Pulmonary artery endothelial cell (primary cell): ENCODE measurements at regions not wholly inside any gene's neighbourhood (a gene's known extent, or its start where the extent isn't known, plus 50 kb on each side); places are given as distances from the start of the nearest gene placed in this dataset.

Experiments used
- DNase-seq: peaks from one replicate; pipeline ENCODE4 v3.0.0-alpha.2; 2011; ENCODE audit warnings: low read depth, low spot score

DNA sequence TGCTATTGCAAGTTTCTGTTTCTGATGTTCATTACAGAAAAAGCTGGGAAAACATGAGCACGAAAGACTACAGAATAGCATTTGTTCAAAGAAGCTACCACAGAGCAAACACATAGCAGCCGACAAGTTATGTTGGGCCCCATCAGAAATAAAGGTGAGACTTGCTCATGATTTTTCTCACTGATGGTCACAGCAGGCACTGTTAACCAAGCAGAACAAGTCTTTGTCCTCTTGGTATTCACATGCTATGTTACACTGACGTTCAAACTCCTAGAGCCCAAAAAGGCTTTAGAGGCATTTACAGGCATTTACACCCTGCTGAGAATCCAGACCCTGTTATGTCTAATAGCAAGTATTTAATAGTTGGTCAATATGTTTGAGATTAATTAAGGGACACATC is 235.0 kb upstream of the HNMT start:
- DNase-seq, result no peak

DNA sequence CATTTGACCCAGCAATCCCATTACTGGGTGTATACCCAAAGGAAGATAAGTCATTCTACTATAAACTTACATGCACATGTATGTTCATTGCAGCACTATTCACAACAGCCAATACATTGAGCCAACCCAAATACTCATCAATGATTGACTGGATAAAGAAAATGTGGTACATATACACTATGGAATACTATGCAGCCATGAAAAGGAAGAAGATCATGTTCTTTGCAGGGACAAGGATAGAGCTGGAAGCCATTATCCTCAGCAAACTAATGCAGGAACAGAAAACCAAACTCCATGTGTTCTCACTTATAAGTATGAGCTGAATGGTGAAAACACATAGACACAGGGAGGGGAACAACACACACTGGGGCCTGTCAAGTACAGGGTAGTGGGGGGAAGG is 226.7 kb upstream of the HNMT start:
- DNase-seq, result no peak

DNA sequence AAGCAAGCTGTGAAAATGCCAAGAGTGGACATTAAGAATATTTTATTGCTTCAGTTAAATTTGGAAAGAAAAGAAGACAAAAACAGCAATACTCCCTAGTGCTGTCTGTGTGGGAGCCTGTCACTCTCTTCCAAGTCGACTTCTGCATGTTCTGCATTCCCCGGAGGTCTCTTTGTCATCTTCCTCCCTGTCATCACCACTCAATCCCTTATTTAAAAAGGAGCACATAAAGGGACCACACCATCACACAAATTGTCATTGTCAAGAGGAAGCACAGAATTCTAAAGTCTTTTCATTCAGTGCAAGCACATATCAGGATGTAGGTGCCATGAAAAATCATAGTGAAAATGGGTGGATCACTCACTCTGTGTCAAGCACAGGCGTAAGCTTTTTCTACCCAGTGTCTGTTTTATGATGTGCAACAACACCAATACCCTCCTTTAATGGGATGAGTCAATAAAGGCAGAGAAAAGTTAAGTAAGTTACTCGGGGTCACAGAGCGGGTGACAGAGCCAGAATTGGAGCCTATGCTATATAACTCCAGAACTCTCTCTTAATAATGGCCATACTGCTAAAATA is 222.4 kb upstream of the HNMT start:
- DNase-seq, result no peak

DNA sequence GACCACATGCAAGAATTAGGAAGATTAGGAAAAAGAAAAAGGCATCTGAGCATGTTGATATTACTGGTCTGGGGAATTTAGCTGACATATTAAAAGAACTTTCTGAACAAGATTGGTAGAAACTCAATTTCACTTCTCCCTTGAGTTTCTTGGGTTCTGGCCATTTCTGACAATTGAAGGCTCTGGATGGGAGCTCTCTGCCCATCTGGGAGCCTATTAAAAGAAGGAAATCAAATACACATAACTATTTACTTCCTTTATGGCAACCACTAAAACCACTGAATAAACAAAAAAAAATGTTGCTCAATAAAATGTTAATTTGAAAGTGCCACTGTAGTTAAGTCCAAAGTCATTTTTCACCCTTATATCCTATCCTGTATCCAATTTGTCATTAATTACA is 216.8 kb upstream of the HNMT start:
- no peak for DNase-seq

DNA sequence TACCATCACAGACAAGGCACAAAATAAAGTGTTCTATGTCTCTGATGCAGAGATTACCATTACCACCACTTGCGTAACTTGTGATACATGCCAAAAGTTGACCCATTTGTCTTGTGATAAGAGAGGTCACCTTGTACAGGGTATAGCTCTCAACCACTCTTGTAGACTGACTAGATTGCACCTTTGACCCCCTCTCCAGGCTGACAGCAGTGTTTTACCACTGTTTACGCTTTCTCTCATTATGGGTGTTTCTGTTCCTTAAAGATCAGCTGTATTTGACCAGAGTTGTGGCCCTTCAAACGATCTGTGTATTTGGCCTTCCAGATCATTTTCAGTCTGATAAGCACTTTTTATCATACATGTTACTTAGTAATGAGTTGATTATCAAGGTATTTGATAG is 215.7 kb upstream of the HNMT start:
- no peak for DNase-seq

DNA sequence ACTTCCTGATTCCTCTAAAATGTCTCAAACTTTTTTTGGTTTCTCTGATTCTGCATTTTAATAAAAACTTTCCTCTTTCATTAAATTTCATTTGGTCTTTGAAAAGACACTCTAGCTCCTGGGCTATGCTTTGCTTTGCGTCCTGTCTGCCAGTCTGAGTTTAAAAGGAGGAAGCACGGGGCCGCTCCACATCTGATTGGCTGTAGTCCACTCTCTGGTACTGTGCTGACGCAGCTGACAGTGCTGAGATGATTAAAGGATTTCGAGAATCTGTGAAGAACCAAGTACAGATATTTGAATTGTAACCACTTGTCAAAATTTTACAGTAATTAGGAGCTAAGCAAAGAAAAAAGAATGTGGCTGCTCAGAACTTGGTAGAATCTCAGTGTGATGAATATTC is 199.6 kb upstream of the HNMT start:
- no peak for DNase-seq

DNA sequence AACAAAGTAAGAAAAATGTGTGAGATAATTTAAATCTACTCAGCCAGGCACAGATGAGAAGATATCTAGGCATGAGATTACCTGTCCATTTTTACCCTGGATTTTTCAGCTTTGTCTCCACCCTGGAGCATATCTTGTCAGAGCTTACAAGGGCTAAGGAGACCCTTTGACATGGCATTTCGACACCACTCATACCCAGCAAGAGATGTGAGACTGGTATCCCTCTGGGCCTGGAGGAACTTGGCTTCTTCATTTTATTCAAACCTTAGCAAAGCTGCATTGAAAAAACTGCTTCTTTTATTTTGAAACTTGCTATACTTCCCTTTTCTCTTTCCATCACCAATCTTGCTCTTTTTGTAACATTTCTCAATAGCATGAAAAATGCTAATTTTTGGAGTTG is 194.9 kb upstream of the HNMT start:
- DNase-seq, result no peak

DNA sequence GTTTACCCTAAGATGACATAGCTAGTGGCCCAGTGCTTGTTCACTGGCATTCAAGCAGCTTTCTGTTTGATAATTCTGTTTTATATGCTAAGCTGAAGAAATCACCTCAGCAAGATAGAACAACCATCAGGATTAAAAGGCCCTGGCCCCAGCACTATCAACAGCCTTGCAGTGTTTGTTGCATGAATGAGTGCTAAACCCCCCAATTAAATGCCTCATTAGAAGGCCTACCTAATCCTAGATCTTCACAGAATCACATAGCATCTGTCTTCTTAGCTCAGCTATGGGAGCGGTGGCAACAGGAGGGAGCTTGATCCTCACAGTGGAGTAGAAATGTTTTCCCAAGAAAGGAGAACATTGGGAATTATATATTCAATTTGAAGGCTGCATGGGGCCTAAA is 194.1 kb upstream of the HNMT start:
- DNase-seq, result no peak

DNA sequence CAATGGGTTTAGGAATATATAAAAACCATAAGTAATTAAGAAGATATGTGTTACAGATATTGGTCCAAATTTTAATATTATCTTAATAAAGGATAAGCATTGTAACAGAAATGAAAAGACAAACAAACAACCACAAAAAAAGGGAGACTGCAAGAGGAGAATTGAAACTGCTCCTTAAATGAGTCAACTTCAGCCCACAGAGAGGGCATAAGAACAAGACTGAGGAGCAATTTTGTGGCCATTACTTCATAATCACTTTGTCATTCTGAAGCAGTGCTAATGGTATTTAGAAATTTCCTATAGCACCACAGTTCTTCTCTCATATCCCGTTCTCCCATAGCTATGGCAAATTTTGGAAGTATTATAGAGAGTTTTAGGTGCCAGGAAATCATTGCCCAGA is 193.2 kb upstream of the HNMT start:
- no peak for DNase-seq

DNA sequence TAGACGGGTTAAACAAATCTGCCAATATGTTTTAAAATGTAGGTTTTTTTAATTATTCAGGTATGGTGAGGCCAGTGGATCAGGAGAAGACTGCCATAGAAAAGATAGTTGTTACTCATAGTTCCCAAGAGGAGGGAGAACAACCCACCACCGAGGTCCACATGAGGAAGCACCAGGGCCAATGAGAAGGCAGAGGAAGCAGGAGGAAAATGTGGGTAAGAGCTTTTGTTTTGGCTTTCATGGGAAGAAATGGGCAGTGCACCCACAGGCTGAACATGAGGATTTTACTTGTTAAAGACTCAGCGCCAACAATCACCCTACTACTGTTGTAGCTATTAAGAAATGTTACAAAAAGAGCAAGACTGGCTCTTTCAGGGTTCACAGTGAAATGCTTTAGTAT is 191.8 kb upstream of the HNMT start:
- no peak for DNase-seq

DNA sequence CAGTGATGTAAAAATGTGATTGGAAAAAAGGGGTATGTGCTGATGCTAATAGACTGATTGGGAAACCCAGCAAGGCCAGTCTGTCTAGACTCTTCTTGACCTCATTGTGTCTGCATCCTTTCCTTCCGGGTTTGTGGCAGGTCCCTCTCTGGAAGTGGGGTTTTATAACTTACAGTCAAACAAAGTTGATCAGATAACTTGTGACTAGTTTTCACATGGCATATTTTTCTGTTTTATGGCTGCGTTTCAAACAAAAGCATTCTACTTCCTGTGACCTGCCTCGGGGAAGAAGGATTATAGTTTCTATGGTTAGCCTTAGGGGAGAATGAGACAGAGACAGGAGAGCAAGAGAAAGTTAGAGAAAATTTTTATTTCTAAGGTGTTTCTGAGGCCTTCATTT is 188.7 kb upstream of the HNMT start:
- no peak for DNase-seq

DNA sequence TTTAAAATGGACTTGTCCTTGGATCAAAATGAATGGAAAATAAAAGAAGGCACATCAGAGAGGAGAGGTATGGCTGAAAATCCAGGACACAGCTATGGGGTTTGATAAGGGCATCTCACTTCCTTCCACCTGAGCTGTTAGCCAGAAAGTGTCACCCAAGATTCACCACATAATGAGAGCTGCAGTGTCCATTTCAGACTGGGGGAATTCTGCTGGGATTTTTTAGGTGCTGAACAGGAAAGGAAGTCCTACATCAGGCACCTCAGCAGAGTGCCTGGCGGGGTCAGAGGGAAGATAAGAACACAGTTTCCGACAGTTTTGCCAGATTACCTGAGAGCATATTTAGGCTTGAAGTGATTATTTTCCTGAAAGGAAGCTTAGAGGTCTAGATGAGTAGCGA is 187.6 kb upstream of the HNMT start:
- DNase-seq, result no peak

DNA sequence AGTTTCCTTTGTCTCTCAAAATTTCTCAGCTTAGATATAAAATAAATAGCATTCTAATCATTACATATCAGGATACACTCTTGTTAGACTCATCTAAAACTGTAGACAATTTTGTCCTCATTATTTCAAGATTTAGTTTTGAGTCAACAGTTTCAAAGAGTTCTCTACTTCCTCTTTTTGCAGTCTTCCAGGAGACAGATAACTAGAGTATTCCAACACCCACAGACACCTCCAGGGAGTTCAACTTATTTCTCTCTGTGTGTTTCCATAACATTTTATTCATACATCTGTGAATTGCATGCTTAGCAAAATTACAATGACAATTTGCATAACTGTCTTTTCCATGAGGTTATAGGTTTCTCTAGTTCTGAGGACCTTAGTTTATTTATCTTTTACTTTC is 166.6 kb upstream of the HNMT start:
- no peak for DNase-seq

DNA sequence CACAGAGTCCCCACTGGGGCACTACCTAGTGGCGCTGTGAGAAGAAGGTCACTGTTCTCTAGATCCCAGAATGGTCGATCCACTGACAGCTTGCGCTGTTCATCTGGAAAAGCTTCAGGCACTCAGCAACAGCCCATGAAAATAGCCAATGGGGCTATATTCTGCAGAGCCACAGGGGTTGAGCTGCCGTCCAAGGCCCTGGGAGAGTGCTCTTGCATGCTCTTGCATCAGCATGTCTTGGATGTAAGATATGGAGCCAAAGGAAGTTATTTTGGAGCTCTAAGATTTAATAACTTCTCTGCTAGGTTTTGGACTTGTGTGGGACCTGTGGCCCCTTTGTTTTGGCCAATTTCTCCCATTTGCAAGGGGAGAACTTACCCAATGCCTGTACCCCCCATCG is 164.7 kb upstream of the HNMT start:
- DNase-seq, result no peak

DNA sequence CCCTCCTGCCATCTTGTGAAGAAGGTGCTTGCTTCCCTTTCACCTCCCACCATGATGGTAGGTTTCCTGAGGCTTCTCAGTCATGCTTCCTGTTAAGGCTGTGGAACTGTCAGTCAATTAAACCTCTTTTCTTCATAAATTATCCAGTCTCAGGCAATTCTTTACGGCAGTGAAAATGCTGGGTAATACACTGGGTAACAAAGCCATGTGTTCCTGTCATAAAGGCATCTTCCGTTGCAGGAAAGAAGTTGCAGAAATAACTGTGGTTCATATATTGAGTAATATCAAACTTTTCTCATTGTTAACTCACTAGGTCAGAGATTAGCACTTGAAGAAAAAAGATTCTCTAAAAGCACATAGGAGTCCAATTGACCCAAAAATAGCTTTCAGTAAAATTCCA is 163.9 kb upstream of the HNMT start:
- no peak for DNase-seq

DNA sequence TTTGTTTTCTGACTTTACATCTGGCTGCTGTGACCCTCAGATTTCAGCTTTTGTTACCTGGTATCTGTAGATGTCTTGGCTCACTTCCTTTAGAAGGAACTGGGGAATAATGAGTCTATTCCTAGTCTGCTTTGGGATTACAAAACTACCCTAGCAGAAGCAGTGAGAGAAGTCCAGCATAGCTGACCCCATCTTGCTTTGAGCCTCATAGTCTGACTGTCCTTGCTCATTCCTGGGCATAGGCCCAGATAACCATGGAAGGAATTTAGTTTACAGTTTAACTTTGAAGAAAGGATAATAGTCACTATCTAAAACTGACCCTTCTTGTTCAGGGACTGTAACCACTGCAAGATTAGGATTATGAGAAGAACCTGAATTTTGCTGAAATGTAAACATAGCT is 163.0 kb upstream of the HNMT start:
- DNase-seq, result no peak

DNA sequence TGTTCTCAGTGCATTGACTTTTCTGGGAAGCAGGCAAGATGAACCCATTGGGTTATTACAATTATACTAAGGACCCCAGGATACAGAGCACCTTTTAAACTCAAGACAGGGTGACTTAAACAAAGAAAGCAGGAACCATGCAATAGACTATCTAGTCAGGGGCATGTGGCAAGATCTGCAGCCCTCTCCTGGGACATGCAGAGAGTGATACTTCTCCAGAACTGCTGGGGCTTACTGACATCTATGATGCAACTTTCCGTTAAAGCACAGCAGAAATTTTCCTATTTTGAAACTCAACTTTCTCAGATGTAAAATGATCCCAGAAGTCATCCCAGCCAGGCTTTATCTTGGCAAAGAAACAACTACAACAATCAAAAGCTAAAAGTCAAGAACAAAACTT is 162.2 kb upstream of the HNMT start:
- DNase-seq, result no peak

DNA sequence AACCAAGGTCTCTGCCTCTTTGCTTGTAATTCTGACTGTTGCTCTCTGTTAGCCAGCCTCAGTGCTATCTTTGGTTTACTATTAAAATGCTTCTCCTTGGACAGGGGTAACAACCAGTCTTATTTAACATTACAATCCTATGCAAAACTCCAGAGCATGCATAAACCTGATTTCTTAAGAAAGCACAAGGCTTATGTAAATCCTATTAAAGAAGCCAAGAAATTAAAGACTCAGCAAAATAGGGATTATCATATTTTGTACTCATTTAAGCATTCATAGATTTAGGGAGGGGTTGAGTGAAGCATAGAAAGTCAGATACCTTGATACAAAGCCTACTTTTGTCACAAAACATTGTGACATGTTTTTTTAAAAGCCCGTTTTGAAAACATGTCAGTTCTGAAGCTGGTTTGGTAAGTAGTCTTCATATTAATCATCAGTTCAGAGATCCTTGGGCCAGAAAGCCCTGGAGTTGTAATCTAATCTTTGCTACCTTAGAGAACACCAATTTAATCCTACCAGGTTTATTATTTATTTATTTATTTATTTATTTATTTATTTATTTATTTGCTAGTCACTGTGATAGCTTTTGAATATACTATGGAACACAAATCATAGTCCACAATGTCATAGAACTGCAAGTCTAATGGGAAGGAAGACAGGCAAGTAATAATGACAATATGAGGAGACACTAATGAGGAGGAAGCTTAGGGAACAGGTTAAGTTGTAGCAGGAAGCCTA is 158.0 kb upstream of the HNMT start:
- DNase-seq, result no peak

DNA sequence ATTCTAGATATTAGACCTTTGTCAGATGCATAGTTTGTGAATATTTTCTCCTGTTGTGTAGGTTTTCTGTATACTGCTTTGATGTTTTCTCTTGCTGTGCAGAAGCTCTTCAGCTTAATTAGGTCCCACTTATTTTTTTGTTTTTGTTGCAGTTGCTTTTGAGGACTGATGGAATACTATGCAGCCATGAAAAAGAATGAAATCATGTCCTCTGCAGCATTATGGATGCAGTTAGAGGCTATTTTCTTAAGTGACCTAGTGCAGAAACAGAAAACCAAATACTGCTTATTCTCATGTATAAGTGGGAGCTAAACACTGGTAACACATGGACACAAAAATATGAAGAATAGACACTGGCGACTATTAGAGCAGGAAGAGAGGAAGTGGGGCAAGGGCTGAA is 155.0 kb upstream of the HNMT start:
- no peak for DNase-seq

DNA sequence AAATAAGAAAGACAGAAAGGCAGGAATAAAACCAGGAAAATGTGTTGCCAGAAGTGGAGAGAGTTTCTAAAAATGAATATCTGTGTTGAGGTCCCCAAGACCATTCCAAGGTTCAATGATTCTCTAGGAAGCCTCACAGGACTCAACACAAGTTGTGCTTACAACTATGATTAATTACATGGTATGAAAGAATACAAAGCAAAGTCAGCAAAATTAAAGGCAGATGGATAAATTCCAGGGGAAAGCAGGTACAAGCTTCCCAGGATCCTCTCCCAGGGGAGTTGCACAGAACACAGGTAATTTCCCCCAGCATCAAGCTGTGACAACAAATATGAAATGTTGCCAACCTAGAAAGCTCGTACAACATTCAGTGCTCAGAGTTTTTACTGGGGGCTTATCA is 154.4 kb upstream of the HNMT start:
- no peak for DNase-seq

DNA sequence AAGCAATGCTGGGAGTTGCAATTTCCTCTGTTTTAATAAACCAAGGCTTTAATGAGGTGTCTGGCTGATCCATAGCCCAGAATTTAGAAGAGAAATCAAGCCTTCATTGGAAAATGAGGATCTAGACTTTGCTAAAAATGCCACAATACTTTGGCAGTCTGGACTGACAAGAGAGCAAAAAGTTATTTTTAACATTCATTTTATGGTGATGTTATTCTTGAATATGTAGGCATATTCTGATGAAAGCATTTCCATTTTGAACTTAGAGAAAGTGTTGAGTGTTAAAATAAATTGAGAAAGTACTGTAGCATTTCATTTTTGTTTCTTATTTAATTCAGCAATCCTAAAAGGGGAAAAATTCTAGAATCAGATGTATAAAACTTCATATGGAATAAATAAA is 151.8 kb upstream of the HNMT start:
- no peak for DNase-seq

DNA sequence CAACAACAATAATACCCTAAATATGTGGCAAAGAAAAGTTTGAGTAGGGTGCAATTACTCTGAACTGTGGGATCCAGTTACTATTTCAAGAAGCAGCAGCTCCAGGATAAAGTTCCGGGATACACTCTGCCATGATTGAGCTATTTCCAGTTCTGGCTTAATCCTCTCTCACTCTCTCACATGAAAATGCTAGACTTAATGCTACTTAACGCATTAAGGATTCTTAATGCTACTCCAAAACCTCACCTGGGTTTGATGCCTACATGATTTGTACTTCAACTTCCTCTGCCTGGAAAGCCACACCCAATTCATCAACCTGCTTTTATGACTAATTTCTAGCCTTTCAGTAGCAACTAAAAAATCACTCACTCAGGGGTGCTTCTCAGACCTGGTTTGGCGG is 151.1 kb upstream of the HNMT start:
- no peak for DNase-seq

DNA sequence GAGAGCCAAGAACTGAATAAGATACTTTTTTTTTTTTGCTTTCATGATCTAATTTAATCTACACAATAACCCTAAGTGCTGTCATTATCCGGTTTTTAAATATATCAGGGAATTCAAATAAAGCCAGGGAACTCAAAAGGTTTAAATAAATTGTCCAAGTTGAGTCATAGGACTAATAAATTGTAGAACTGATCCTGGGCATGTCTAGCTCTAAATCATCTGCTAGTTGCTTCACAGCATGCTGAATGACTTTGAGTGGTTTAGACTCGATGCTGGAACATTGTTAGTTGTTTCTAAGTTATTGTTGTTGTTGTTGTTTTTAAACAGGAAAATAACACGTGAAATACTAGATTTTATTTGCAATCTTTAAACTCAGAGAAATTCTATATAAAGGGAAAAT is 147.2 kb upstream of the HNMT start:
- DNase-seq, result no peak

DNA sequence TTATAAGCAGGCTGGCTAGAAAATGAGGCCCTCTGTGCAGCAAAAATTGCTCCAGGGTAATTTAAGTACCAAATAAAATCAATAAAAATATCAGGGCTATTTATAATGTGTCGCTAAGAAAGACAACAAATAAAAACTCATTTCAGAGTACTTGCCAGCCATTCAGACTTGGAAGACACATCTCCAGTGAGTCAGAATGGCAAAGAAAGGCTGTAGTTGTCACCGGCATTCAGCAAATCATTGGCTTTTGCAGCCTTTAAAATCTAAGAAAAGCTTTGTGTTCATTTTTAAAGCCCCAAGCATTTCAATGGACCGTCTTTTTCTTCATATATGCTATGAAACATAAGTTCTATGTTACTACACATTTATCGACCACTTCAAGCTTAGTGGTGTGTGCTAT is 141.1 kb upstream of the HNMT start:
- DNase-seq, result no peak
